WTC11 (cell line): ENCODE measurements at regions not wholly inside any gene's neighbourhood (a gene's known extent, or its start where the extent isn't known, plus 50 kb on each side); places are given as distances from the start of the nearest gene placed in this dataset.

Experiments used
- ATAC-seq: fragments of 200-7000 bp; cut with Tn5 transposase; 2 replicates; pipeline ENCODE4 v1.10.0; 2021; ENCODE audit warnings: mild to moderate bottlenecking, moderate library complexity
- CTCF ChIA-PET: fragments of 300-600 bp; sonication (Branson Sonifier 250); formaldehyde crosslinking; loops from one replicate; lab custom pipeline; 2021; ENCODE audit warnings: antibody characterized with exemption; lab: Charles Lee
- POLR2A ChIA-PET: fragments of 350-600 bp; sonication (Branson Sonifier 250); formaldehyde crosslinking; loops from one replicate; lab custom pipeline; 2021; ENCODE audit warnings: antibody characterized with exemption; lab: Charles Lee
- DNase-seq: peaks from one replicate; pipeline ENCODE4 v3.0.0; 2021; ENCODE audit warnings: low spot score
- H3K27ac Mint-ChIP-seq: 2 replicates; pipeline ENCODE4 v1.8.0; 2021; ENCODE audit warnings: mixed read lengths
- H3K27me3 Mint-ChIP-seq: 2 replicates; pipeline ENCODE4 v1.8.0; 2021; ENCODE audit warnings: low read depth, mild to moderate bottlenecking, moderate library complexity, mixed read lengths
- H3K36me3 Mint-ChIP-seq: 2 replicates; pipeline ENCODE4 v1.8.0; 2021; ENCODE audit warnings: mixed read lengths
- H3K4me1 Mint-ChIP-seq: 2 replicates; pipeline ENCODE4 v1.8.0; 2022; ENCODE audit warnings: mixed read lengths
- H3K4me3 Mint-ChIP-seq: 2 replicates; pipeline ENCODE4 v1.8.0; 2021; ENCODE audit warnings: mild to moderate bottlenecking, moderate library complexity, mixed read lengths
- H3K9me3 Mint-ChIP-seq: 2 replicates; pipeline ENCODE4 v1.8.0; 2021; ENCODE audit warnings: mixed read lengths
- ARID4B ChIP-seq: sonication (generic); formaldehyde crosslinking; IDR thresholded peaks from 2 replicates; pipeline ENCODE4 v1.8.0; 2023; ENCODE audit warnings: missing genetic modification reagents, mild to moderate bottlenecking, borderline replicate concordance
- FOXP1 ChIP-seq: sonication (generic); formaldehyde crosslinking; IDR thresholded peaks from 2 replicates; pipeline ENCODE4 v1.8.0; 2022; ENCODE audit warnings: missing genetic modification reagents, mild to moderate bottlenecking, moderate library complexity, borderline replicate concordance
- GABPB1 ChIP-seq: sonication (generic); formaldehyde crosslinking; IDR thresholded peaks from 2 replicates; pipeline ENCODE4 v1.8.1; 2023; ENCODE audit warnings: mild to moderate bottlenecking, missing genetic modification reagents
- GRHL2 ChIP-seq: fragments of 250-450 bp; sonication (Bioruptor Pico); IDR thresholded peaks from 2 replicates; pipeline ENCODE4 v1.8.0; 2022; ENCODE audit warnings: mild to moderate bottlenecking, moderate library complexity; ENCODE audit not compliant: insufficient replicate concordance, severe bottlenecking
- GTF2I ChIP-seq: fragments of 250-450 bp; sonication (Bioruptor Pico); conservative IDR thresholded peaks from 2 replicates; pipeline ENCODE4 v1.4.0; 2021; ENCODE audit warnings: mild to moderate bottlenecking
- KAT7 ChIP-seq: sonication (generic); formaldehyde crosslinking; IDR thresholded peaks from 2 replicates; pipeline ENCODE4 v1.8.1; 2023; ENCODE audit warnings: missing genetic modification reagents, mild to moderate bottlenecking, borderline replicate concordance
- NR3C1 ChIP-seq: sonication (generic); formaldehyde crosslinking; conservative IDR thresholded peaks from 2 replicates; pipeline ENCODE4 v1.8.1; 2023; ENCODE audit warnings: low read depth, mild to moderate bottlenecking, missing genetic modification reagents
- RELA ChIP-seq: sonication (generic); formaldehyde crosslinking; IDR thresholded peaks from 2 replicates; pipeline ENCODE4 v1.8.1; 2022; ENCODE audit warnings: missing genetic modification reagents, mild to moderate bottlenecking, borderline replicate concordance
- STAT6 ChIP-seq: sonication (generic); formaldehyde crosslinking; conservative IDR thresholded peaks from 2 replicates; pipeline ENCODE4 v1.8.1; 2023; ENCODE audit warnings: mild to moderate bottlenecking, low read depth, missing genetic modification reagents, moderate library complexity
- TP53 ChIP-seq: sonication (generic); formaldehyde crosslinking; IDR thresholded peaks from 2 replicates; pipeline ENCODE4 v1.8.1; 2023; ENCODE audit warnings: mild to moderate bottlenecking, missing genetic modification reagents
- ZNF219 ChIP-seq: sonication (generic); formaldehyde crosslinking; IDR thresholded peaks from 2 replicates; pipeline ENCODE4 v1.8.0; 2023; ENCODE audit warnings: missing genetic modification reagents, mild to moderate bottlenecking, borderline replicate concordance
- ZNF416 ChIP-seq: fragments of 250-450 bp; sonication (Bioruptor Pico); IDR thresholded peaks from 2 replicates; pipeline ENCODE4 v1.9.0; 2021; ENCODE audit warnings: mild to moderate bottlenecking, inconsistent platforms
- ZNF423 ChIP-seq: fragments of 250-450 bp; sonication (Bioruptor Pico); IDR thresholded peaks from 2 replicates; pipeline ENCODE4 v2.1.2; 2022; ENCODE audit warnings: mild to moderate bottlenecking, moderate library complexity
- ZSCAN18 ChIP-seq: fragments of 250-450 bp; sonication (Bioruptor Pico); IDR thresholded peaks from 2 replicates; pipeline ENCODE4 v2.1.2; 2022; ENCODE audit warnings: mild to moderate bottlenecking, moderate library complexity
- TF ChIP-seq, protein P1 (sequence below): fragments of 250-450 bp; sonication (Bioruptor Pico); IDR thresholded peaks from 2 replicates; pipeline ENCODE4 v1.9.0; 2021; ENCODE audit warnings: mild to moderate bottlenecking
- TF ChIP-seq, protein P2 (sequence below): sonication (generic); formaldehyde crosslinking; IDR thresholded peaks from 2 replicates; pipeline ENCODE4 v1.8.1; 2023; ENCODE audit warnings: mild to moderate bottlenecking, missing genetic modification reagents, borderline replicate concordance
- TF ChIP-seq, protein P3 (sequence below): sonication (generic); formaldehyde crosslinking; IDR thresholded peaks from 2 replicates; pipeline ENCODE4 v1.8.1; 2023; ENCODE audit warnings: mild to moderate bottlenecking, missing genetic modification reagents, moderate library complexity

DNA sequence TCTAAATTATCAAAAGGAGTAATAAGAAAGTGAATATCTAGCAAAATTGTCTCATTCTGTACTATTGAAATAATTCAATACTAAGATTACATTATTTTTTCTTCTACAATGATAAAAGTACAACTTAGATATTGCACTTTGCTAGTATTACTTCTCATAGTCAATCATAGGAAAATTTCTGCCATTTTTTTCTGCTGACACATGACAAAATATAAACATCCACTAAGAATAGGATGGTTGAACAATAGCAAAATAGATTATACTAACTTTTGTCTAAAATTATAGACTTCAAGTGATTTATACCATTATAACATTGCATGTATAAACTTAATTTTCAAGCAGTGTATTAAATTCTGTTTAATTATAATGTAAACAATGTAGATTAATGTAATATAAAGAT, 540.2 kb downstream of the PDHA2 start (continued):
- TF ChIP-seq GABPB1 (CRISPR knock-in tag): no peak
- TF ChIP-seq, all 79 proteins: peak for 0

DNA sequence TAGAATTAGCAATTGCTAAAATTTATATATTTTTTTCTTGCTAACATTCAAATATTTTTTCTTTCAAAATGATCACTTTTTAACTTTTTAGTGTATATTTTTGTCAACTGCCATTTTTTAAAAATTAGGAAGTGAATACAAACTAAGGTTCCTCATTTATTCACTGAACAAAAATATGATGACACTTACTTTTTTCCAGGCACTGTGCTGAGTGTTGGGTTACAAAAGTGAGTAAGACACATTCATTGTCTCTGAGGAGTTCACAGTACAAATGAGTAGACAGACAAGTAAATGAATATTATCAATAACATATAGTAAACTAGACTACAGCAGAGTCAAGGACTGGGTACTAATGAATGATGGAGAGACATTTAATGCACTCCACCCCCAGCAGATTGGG, 543.5 kb downstream of the PDHA2 start:
- CTCF ChIA-PET: interaction anchor here (0.6 kb wide), 1 partner anchor 631 kb away, joined by 10 read pairs; no protein-coding TSS in a partner anchor
- no peak for DNase-seq
- TF ChIP-seq ARID4B (CRISPR knock-in tag): no peak
- TF ChIP-seq TP53: no peak
- no peak for TF ChIP-seq KAT7 (CRISPR knock-in tag)
- TF ChIP-seq, all 79 proteins: peak for 0
- POLR2A ChIA-PET: no interaction called here
- no peak overlapping the region for H3K27ac Mint-ChIP-seq
- peaks cover 30% of the 10 kb centered on the region for H3K9me3 Mint-ChIP-seq
- peaks cover 3% of the 10 kb centered on the region; the same call in 1 of the 2 replicates for H3K27me3 Mint-ChIP-seq
- H3K36me3 Mint-ChIP-seq: peaks cover 26% of the 10 kb centered on the region
- ATAC-seq: no peak
- H3K4me1 Mint-ChIP-seq: no peaks in the 10 kb centered on the region
- H3K4me3 Mint-ChIP-seq: no peak overlapping the region

DNA sequence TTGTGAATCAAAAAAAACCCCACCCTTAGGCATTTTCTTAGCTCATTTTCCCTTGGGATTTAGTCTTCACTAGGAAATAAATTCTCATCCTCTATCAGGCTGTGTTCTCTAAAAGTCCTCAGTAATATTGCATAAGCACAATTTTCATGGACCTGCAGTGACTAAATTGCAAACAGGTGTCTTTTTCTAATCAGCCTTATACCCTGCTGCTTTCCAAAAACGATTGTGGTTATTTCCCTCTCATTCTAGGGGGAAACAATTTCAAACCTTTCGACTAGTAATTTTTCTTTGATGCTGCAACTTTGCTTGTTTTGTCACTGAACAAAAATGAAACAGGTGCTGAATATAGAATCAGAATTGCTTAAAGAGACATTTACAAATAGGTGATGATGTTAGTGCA, 549.9 kb downstream of the PDHA2 start:
- CTCF ChIA-PET: interaction anchor here (0.6 kb wide), 1 partner anchor 125 kb away, joined by 3 read pairs; no protein-coding TSS in a partner anchor
- H3K27ac Mint-ChIP-seq: no peak overlapping the region
- ATAC-seq (no peak), DNase-seq (no peak)
- 0 out of 2 replicates have a peak, but pooled peaks cover 7% of the 10 kb centered on the region for H3K9me3 Mint-ChIP-seq
- POLR2A ChIA-PET: no interaction called here
- no peaks in the 10 kb centered on the region for H3K36me3 Mint-ChIP-seq
- no peaks in the 10 kb centered on the region for H3K27me3 Mint-ChIP-seq
- H3K4me3 Mint-ChIP-seq: no peak overlapping the region
- H3K4me1 Mint-ChIP-seq: no peaks in the 10 kb centered on the region
- TF ChIP-seq ZNF423 (CRISPR knock-in tag) (no peak), RELA (CRISPR knock-in tag) (no peak), ZNF219 (no peak), NR3C1 (no peak), STAT6 (CRISPR knock-in tag) (no peak), ZNF416 (CRISPR knock-in tag) (no peak), GTF2I (CRISPR knock-in tag) (no peak), FOXP1 (CRISPR knock-in tag) (no peak), ZSCAN18 (CRISPR knock-in tag) (no peak), GRHL2 (CRISPR knock-in tag) (no peak)
- TF ChIP-seq, protein P1, sequence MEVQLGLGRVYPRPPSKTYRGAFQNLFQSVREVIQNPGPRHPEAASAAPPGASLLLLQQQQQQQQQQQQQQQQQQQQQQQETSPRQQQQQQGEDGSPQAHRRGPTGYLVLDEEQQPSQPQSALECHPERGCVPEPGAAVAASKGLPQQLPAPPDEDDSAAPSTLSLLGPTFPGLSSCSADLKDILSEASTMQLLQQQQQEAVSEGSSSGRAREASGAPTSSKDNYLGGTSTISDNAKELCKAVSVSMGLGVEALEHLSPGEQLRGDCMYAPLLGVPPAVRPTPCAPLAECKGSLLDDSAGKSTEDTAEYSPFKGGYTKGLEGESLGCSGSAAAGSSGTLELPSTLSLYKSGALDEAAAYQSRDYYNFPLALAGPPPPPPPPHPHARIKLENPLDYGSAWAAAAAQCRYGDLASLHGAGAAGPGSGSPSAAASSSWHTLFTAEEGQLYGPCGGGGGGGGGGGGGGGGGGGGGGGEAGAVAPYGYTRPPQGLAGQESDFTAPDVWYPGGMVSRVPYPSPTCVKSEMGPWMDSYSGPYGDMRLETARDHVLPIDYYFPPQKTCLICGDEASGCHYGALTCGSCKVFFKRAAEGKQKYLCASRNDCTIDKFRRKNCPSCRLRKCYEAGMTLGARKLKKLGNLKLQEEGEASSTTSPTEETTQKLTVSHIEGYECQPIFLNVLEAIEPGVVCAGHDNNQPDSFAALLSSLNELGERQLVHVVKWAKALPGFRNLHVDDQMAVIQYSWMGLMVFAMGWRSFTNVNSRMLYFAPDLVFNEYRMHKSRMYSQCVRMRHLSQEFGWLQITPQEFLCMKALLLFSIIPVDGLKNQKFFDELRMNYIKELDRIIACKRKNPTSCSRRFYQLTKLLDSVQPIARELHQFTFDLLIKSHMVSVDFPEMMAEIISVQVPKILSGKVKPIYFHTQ (CRISPR knock-in tag): no peak
- TF ChIP-seq, protein P2, sequence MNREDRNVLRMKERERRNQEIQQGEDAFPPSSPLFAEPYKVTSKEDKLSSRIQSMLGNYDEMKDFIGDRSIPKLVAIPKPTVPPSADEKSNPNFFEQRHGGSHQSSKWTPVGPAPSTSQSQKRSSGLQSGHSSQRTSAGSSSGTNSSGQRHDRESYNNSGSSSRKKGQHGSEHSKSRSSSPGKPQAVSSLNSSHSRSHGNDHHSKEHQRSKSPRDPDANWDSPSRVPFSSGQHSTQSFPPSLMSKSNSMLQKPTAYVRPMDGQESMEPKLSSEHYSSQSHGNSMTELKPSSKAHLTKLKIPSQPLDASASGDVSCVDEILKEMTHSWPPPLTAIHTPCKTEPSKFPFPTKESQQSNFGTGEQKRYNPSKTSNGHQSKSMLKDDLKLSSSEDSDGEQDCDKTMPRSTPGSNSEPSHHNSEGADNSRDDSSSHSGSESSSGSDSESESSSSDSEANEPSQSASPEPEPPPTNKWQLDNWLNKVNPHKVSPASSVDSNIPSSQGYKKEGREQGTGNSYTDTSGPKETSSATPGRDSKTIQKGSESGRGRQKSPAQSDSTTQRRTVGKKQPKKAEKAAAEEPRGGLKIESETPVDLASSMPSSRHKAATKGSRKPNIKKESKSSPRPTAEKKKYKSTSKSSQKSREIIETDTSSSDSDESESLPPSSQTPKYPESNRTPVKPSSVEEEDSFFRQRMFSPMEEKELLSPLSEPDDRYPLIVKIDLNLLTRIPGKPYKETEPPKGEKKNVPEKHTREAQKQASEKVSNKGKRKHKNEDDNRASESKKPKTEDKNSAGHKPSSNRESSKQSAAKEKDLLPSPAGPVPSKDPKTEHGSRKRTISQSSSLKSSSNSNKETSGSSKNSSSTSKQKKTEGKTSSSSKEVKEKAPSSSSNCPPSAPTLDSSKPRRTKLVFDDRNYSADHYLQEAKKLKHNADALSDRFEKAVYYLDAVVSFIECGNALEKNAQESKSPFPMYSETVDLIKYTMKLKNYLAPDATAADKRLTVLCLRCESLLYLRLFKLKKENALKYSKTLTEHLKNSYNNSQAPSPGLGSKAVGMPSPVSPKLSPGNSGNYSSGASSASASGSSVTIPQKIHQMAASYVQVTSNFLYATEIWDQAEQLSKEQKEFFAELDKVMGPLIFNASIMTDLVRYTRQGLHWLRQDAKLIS (CRISPR knock-in tag): no peak
- TF ChIP-seq, protein P3, sequence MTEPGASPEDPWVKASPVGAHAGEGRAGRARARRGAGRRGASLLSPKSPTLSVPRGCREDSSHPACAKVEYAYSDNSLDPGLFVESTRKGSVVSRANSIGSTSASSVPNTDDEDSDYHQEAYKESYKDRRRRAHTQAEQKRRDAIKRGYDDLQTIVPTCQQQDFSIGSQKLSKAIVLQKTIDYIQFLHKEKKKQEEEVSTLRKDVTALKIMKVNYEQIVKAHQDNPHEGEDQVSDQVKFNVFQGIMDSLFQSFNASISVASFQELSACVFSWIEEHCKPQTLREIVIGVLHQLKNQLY: no peak
